Panc1 (cell line): ENCODE measurements at regions not wholly inside any gene's neighbourhood (a gene's known extent, or its start where the extent isn't known, plus 50 kb on each side); places are given as distances from the start of the nearest gene placed in this dataset.

Source experiments
- ATAC-seq: fragments of 200-7000 bp; cut with Tn5 transposase; 2 replicates; pipeline ENCODE4 v1.9.1; 2020; ENCODE audit warnings: mild to moderate bottlenecking, moderate library complexity
- BruUV-seq: library from RNA; stranded (reverse); fragments of 400-500 nt; replicated peaks from 2 replicates; lab custom pipeline; 2021; lab: Mats Ljungman, UMichigan
- CTCF ChIA-PET: fragments of 300-600 bp; sonication (Branson Sonifier 250); formaldehyde crosslinking; loops from one replicate; lab custom pipeline; 2022; ENCODE audit warnings: antibody characterized with exemption; lab: Charles Lee
- POLR2A ChIA-PET: fragments of 300-600 bp; sonication (Branson Sonifier 250); formaldehyde crosslinking; loops from one replicate; lab custom pipeline; 2022; ENCODE audit warnings: antibody characterized with exemption; lab: Charles Lee
- DNase-seq: peaks from one replicate; pipeline ENCODE4 v3.0.0-alpha.2; 2010; ENCODE audit warnings: low read depth, low spot score
- H3K27ac ChIP-seq: 2 replicates; pipeline ENCODE4 v1.5.1; 2011; ENCODE audit warnings: mild to moderate bottlenecking, low read length, inconsistent platforms
- H3K27me3 ChIP-seq: fragments of 200-500 bp; sonication (Bioruptor generic); 2 replicates; pipeline ENCODE4 v1.6.0; 2014; ENCODE audit warnings: low read length, inconsistent platforms; ENCODE audit not compliant: control insufficient read depth, insufficient read depth
- H3K36me3 ChIP-seq: fragments of 200-500 bp; sonication (Bioruptor generic); 2 replicates; pipeline ENCODE4 v1.5.1; 2014; ENCODE audit warnings: inconsistent platforms, mild to moderate bottlenecking, low read length, moderate library complexity; ENCODE audit not compliant: control insufficient read depth, insufficient read depth
- H3K4me1 ChIP-seq: 2 replicates; pipeline ENCODE4 v1.5.1; 2011; ENCODE audit warnings: inconsistent platforms, mild to moderate bottlenecking, low read length, moderate library complexity; ENCODE audit not compliant: control insufficient read depth, insufficient read depth
- H3K4me3 ChIP-seq, 2 experiments: 2 replicates each; pipeline ENCODE4 v1.5.1; 2011 to 2012; ENCODE audit warnings: low read depth in 2 of 2, low read length in 2 of 2, mild to moderate bottlenecking in 2 of 2, inconsistent platforms in 1 of 2, moderate library complexity in 1 of 2
- H3K9me3 ChIP-seq: fragments of 200-500 bp; sonication (Bioruptor generic); 2 replicates; pipeline ENCODE4 v1.5.1; 2014; ENCODE audit warnings: low read depth, mild to moderate bottlenecking, inconsistent platforms, low read length, moderate library complexity; ENCODE audit not compliant: control insufficient read depth, insufficient read depth
- POLR2AphosphoS5 ChIP-seq: IDR thresholded peaks from 2 replicates; pipeline ENCODE4 v1.6.1; 2012; ENCODE audit warnings: mild to moderate bottlenecking, low read depth, low read length, moderate library complexity
- SIN3A ChIP-seq: IDR thresholded peaks from 2 replicates; pipeline ENCODE4 v1.6.1; 2012; ENCODE audit warnings: low read depth, mild to moderate bottlenecking, low read length, moderate library complexity, borderline replicate concordance; ENCODE audit not compliant: insufficient read depth
- TCF7L2 ChIP-seq: IDR thresholded peaks from 2 replicates; pipeline ENCODE4 v1.6.1; 2011; ENCODE audit warnings: mild to moderate bottlenecking, low read depth, low read length, inconsistent platforms
- in situ Hi-C: cut with HindIII; loops from 2 replicates; pipeline ENCODE4 v1.10.0; 2016; ENCODE audit warnings: low sequenced_read_pairs, low pct_unique_long_range_greater_than_20kb
- intact Hi-C: fragments of 100-400 bp; cut with micrococcal nuclease; formaldehyde crosslinking; loops from one replicate; pipeline ENCODE4 v1.10.0; 2022; ENCODE audit not compliant: unreplicated experiment
- TF ChIP-seq, protein P1 (sequence below): fragments of 450-650 bp; IDR thresholded peaks from 2 replicates; pipeline ENCODE4 v1.5.1; 2017; ENCODE audit warnings: mild to moderate bottlenecking
- TF ChIP-seq, protein P2 (sequence below), 2 experiments: IDR thresholded peaks; 2 replicates each; pipeline ENCODE4 v1.6.1; 2011 to 2012; ENCODE audit warnings: low read depth in 2 of 2, control low read depth in 1 of 2, low read length in 1 of 2, mild to moderate bottlenecking in 1 of 2, moderate library complexity in 1 of 2; ENCODE audit not compliant: insufficient read depth in 1 of 2

DNA sequence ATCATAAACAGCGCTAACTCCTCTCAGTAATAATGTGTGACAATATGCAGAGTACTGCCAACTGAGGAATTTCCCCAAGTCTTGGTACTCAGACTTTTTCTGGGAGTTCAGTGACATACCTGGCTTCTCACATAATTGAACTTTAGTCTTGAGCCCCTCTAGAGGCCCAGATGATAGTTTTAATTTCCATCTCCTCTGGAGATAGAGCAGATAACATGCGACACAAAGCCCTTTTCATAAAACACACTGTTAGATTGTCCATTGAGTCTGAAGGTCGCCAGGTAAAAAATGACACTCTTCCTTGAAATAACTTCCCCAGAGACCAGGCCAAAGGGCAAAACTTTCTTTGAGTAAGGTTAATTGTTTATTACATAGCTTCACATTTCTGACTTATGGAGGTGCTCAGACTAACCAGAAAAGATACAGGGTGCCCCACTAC is 476.0 kb downstream of the RASEF start:
- no peak overlapping the region for H3K27ac ChIP-seq
- no peak for TF ChIP-seq SIN3A
- no peak for TF ChIP-seq TCF7L2
- TF ChIP-seq, protein P1, sequence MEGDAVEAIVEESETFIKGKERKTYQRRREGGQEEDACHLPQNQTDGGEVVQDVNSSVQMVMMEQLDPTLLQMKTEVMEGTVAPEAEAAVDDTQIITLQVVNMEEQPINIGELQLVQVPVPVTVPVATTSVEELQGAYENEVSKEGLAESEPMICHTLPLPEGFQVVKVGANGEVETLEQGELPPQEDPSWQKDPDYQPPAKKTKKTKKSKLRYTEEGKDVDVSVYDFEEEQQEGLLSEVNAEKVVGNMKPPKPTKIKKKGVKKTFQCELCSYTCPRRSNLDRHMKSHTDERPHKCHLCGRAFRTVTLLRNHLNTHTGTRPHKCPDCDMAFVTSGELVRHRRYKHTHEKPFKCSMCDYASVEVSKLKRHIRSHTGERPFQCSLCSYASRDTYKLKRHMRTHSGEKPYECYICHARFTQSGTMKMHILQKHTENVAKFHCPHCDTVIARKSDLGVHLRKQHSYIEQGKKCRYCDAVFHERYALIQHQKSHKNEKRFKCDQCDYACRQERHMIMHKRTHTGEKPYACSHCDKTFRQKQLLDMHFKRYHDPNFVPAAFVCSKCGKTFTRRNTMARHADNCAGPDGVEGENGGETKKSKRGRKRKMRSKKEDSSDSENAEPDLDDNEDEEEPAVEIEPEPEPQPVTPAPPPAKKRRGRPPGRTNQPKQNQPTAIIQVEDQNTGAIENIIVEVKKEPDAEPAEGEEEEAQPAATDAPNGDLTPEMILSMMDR, result no peak
- no peak for TF ChIP-seq POLR2AphosphoS5
- TF ChIP-seq, protein P2, sequence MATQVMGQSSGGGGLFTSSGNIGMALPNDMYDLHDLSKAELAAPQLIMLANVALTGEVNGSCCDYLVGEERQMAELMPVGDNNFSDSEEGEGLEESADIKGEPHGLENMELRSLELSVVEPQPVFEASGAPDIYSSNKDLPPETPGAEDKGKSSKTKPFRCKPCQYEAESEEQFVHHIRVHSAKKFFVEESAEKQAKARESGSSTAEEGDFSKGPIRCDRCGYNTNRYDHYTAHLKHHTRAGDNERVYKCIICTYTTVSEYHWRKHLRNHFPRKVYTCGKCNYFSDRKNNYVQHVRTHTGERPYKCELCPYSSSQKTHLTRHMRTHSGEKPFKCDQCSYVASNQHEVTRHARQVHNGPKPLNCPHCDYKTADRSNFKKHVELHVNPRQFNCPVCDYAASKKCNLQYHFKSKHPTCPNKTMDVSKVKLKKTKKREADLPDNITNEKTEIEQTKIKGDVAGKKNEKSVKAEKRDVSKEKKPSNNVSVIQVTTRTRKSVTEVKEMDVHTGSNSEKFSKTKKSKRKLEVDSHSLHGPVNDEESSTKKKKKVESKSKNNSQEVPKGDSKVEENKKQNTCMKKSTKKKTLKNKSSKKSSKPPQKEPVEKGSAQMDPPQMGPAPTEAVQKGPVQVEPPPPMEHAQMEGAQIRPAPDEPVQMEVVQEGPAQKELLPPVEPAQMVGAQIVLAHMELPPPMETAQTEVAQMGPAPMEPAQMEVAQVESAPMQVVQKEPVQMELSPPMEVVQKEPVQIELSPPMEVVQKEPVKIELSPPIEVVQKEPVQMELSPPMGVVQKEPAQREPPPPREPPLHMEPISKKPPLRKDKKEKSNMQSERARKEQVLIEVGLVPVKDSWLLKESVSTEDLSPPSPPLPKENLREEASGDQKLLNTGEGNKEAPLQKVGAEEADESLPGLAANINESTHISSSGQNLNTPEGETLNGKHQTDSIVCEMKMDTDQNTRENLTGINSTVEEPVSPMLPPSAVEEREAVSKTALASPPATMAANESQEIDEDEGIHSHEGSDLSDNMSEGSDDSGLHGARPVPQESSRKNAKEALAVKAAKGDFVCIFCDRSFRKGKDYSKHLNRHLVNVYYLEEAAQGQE (IDR thresholded peaks at IDR 0.05; ENCODE audit: insufficient read depth in 1 of 2, low read depth in 2 of 2, low read length in 1 of 2), result no peak
- intact Hi-C loops, result no loop called here
- H3K4me1 ChIP-seq, result no peaks in the 10 kb centered on the region
- no peak for DNase-seq
- no peak overlapping the region for H3K4me3 ChIP-seq
- ATAC-seq, result no peak
- no peaks in the 10 kb centered on the region for H3K27me3 ChIP-seq
- in situ Hi-C loops, result no loop called here
- ChIA-PET CTCF (no interaction called here), POLR2A (no interaction called here)
- no TSS peak for BruUV-seq
- H3K36me3 ChIP-seq, result no peaks in the 10 kb centered on the region
- no peaks in the 10 kb centered on the region for H3K9me3 ChIP-seq

DNA sequence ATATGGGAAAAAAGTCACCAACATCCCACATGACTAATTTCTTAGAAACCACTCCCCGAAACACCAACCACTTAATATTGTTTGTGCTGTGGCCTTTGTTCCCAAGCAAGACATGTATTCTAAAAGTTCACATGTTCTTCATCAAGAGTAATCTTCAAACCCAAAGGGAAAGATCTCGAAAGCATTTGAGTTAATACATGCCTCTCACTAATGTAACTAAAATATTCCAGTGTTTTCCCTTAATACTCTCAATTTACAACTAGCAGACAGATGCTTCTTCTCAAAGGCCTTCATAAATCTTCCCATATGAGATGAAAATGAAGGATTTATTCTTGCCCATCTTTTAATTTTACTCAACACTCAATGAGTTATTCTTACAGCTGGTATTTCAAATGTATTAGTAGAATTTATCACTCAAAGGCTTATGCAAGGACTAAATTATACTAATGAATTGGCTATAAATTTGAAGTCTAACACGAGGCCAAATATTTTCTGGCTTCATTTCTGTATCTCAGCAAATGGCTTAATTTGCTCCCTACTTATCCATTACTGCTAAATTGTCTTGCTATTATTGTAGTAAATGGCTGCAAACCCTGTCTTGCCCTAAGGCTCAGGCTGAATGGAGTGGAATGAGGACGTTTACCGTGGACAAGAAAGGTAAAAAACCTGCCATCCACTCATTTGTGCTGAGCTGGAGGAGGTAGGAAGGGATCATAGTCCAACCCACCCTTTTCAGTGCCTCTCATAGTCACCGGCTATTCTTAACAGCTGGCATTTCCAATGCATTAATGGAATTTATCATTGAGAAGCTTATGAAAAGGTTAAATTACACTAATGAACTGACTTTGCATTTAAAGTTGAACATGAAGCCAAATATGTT is 474.4 kb downstream of the RASEF start:
- BruUV-seq, result no TSS peak
- TF ChIP-seq, protein P1, result no peak
- TF ChIP-seq TCF7L2 (no peak), SIN3A (no peak), POLR2AphosphoS5 (no peak)
- TF ChIP-seq, protein P2 (IDR thresholded peaks at IDR 0.05; ENCODE audit: insufficient read depth in 1 of 2, low read depth in 2 of 2, low read length in 1 of 2), result no peak
- CTCF ChIA-PET, result no interaction called here
- no peak overlapping the region for H3K27ac ChIP-seq
- in situ Hi-C loops, result no loop called here
- H3K9me3 ChIP-seq, result no peaks in the 10 kb centered on the region
- intact Hi-C loops, result no loop called here
- no peak overlapping the region for H3K4me3 ChIP-seq
- H3K4me1 ChIP-seq, result no peaks in the 10 kb centered on the region
- no peaks in the 10 kb centered on the region for H3K27me3 ChIP-seq
- ATAC-seq, result no peak
- no peaks in the 10 kb centered on the region for H3K36me3 ChIP-seq
- DNase-seq, result no peak
- POLR2A ChIA-PET, result no interaction called here
